ENCODE measurements at regions not wholly inside any gene's neighbourhood (a gene's known extent, or its start where the extent isn't known, plus 50 kb on each side); places are given as distances from the start of the nearest gene placed in this dataset.
"Not testable (repeated sequence)": the region's sequence is repeated elsewhere in the genome, so short reads cannot be mapped to it uniquely, and the experiment has no call there.

DNA sequence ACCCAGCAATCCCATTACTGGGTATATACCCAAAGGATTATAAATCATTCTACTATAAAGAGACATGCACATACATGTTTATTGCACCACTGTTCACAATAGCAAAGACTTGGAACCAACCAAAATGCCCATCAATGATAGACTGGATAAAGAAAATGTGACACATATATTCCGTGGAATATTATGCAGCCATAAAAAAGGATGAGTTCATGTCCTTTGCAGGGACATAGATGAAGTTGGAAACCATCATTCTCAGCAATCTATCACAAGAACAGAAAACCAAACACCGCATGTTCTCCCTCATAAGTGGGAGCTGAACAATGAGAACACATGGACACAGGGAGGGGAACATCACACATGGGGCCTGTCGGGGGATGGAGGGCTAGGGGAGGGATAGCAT lies 113.2 kb upstream of the PRSS1 start:
- DNase-seq, result not testable (repeated sequence)

GRCh38 chr7:142632271-142633134 lies 116.8 kb upstream of the PRSS1 start:
- peak; percentile 68 for DNase-seq

GRCh38 chr7:142629588-142630260 lies 119.5 kb upstream of the PRSS1 start:
- no peak for DNase-seq

- no peak for DNase-seq
Observed at GRCh38 chr7:142628945-142629344, 120.3 kb upstream of the PRSS1 start.

DNA sequence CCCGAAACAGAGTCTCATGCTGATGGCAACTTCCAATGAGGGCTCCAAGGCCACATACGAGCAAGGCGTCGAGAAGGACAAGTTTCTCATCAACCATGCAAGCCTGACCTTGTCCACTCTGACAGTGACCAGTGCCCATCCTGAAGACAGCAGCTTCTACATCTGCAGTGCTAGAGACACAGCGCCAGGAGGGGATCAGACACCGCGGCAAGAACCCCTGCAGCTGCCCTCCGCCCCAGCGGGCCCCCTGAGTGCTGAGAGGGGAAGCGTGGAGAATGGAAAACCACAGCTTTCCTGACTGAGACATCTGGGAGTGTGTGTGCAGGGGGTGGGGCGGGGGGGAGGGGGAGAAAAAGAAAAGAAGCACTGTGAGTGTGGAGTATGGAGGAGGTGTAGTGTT lies 122.0 kb upstream of the PRSS1 start:
- not testable (repeated sequence) for DNase-seq

- DNase-seq, result peak; percentile 78
Observed at GRCh38 chr7:142626420-142627035, 122.7 kb upstream of the PRSS1 start.

DNA sequence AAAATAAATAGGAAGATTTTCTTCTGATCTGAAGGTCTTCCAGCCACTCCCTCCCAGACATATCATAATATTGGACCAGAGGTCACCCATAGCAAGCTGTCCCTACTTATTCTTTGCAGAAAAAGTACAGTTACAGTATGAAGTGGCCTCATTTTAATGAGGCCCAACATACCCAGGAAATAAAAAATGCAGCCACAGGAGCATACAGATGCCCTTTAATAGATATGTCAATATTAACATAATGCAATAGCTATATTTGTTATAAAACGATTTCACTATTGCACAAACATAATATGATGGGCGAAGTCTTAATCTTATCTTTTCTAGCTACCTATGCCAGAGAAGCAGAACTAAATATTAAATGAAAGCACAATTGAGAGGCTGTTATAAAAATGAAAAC lies 124.1 kb upstream of the PRSS1 start:
- not testable (repeated sequence) for DNase-seq

DNA sequence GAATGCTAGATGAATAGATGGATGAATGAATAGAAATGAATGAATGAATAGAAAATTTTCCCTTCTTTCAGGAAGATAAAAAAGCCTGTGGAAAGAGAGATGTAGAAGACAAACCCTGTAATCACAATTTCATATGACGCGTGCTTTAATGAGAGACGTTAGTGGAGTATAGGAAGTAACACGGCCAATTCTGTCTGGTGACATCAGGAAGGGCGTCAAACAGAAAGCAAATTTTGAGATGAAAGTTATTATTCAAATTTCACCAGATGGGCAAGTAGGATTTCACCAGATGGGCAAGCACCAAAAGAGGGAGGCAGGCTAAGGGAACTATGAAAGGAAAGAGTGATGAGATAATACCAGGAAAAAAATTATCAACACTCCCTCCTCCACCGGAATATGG lies 128.9 kb upstream of the PRSS1 start:
- no peak for DNase-seq

DNA sequence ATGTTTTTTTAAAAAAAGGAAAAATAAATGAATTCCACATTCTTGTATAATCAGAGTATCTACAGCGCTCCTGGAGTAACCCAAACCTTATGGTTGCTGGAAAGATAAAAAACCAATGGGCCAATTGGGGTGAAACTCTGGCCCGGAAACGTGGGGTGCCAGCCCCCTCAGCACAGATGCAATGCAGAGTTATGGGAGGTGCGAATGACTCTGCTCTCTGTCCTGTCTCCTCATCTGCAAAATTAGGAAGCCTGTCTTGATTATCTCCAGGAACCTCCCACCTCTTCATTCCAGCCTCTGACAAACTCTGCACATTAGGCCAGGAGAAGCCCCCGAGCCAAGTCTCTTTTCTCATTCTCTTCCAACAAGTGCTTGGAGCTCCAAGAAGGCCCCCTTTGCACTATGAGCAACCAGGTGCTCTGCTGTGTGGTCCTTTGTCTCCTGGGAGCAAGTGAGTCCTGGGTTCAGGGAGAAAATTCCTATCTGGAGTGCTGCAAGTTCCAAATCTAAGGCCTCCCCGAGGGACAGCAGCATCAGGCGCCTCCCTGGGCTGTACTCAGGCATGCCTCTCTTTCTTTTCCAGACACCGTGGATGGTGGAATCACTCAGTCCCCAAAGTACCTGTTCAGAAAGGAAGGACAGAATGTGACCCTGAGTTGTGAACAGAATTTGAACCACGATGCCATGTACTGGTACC lies 130.5 kb upstream of the PRSS1 start:
- no peak for DNase-seq

GRCh38 chr7:142616842-142617241 lies 132.4 kb upstream of the PRSS1 start:
- DNase-seq, result no peak

DNA sequence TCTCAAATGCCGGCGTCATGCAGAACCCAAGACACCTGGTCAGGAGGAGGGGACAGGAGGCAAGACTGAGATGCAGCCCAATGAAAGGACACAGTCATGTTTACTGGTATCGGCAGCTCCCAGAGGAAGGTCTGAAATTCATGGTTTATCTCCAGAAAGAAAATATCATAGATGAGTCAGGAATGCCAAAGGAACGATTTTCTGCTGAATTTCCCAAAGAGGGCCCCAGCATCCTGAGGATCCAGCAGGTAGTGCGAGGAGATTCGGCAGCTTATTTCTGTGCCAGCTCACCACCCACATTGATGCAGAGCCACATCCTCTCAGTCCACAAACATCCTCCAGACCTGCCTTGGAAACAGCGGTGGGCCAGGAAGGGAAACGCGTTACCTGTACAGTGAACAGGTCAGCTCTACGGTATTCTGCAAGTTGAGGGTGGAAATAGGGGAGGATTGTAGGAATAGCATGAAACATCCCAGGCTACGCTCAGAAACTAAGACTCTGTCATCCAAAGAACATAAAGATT lies 133.1 kb upstream of the PRSS1 start:
- DNase-seq, result no peak

DNA sequence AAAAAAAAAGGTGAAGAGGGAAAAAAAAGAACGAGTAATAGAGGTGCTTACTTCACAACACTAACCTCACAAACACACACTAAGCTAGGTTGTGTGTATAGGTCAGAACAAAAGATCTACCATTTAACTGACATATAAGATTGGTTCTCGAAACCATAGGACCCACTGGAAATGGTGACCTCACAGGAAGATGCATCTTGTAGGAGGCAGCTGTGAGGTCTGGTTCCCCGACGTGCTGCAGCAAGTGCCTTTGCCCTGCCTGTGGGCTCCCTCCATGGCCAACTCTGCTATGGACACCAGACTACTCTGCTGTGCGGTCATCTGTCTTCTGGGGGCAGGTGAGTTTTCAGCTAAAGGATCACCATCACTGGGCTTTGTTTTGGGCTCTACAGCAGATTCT lies 133.8 kb upstream of the PRSS1 start:
- DNase-seq, result no peak

- no peak for DNase-seq
Observed at GRCh38 chr7:142614116-142614515, 135.2 kb upstream of the PRSS1 start.

- DNase-seq, result no peak
Observed at GRCh38 chr7:142612237-142612881, 136.9 kb upstream of the PRSS1 start.

GRCh38 chr7:142611566-142612236 lies 137.6 kb upstream of the PRSS1 start:
- DNase-seq, result no peak

DNA sequence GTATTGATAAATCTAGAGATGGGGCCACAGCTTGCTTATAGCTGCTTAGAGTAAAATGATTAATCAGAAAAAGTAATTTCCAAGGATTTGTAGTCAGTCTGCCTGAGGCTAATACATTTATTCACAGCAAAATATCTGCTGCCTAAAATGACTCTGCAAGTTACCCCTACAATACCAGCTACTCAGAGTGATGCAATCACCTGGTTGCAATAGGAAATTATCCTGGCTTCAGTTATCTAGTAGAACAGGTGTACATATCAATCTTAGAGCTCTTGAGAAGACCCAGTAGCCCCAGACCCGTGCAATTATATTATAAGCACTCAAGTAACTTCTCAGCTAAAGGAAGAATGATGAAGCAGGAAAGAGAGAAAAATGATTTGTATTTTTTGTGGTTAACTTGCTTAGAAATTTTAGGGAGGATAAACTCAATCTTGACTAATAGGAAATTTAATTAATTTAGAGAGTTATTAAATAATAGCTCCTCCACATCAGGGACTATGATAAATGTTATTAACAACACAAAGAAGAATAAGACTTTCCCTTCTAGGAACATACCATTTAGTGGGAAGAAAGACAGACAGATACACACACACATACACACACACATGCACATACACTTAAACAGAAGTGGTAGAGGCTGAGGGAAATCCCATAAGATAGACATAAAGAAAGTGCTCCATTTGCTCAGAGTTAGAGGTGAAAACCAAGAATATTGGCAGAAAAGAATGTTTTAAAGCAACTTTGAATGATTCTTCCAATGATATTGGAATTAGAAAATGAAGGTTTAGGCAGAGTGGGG lies 140.4 kb upstream of the PRSS1 start:
- DNase-seq, result no peak

- no peak for DNase-seq
Observed at GRCh38 chr7:142607351-142607750, 141.9 kb upstream of the PRSS1 start.

DNA sequence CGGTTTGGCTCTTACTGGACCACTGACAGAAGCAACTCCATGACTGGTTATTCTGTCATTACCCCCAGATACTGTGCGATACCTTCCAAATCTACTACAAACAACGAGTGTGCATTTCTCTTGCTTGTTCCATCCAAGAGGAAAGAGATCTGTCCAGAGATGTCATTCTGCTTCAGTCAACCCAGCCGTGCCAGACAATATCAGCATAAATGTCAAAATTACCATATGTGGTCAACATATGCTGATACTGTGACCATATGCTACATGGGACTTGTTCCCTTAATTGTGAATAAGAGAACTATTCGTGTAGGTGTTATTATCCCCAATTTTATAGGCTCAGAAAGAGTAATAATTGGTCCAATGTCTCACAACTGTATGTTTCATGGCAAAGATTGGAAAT lies 143.2 kb upstream of the PRSS1 start:
- DNase-seq, result no peak

DNA sequence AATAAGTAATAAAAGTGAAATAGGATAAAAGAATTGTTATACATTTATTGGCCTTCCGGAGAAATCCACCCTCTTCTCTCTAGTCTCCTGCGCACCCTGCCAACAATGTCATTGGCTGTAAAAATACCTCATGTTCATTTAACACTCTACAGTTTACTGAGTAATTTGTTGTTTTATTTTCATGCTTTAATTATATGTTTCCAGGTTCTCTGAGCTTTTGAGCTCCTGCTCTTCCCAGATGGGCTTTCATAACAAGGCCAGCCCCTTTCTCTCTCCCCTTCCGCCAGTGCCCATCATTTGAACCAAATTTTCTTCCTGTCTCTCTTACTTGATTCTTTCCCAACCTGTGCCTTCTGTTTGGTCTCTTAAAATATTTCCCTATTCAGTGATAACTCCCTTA lies 144.6 kb upstream of the PRSS1 start:
- DNase-seq, result no peak

DNA sequence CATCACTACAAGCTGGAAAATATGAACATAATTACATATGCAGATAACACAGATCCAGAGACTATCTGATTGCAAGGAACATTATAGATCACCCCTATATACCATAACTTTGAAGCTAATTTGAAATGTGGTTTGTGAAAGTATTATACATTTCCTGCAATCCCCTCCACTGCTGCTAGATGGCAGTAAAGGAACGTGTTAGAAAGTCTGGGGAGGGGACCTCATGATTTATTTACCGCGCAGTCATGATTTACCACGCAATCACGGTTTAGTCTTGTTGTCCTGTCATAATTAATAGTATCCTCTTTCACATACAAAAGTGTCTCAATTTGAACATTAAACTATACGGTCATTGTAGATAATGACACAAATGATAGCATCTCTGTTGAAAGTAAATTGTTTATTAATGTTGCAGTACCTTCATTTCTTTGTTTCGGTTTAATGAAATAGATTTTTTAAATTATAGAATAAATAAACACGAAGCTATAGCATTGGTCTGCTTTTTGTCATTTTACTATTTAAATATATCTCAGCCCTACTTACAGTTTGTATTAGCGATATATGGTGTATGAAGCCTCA lies 145.3 kb upstream of the PRSS1 start:
- DNase-seq, result peak; percentile 62

GRCh38 chr7:142602756-142603155 lies 146.5 kb upstream of the PRSS1 start:
- no peak for DNase-seq

Measured in activated CD4-positive, alpha-beta T cell treated with anti-CD3 and anti-CD28 coated beads, Interleukin-2, Interleukin-6, amounts not matched to agents 100 ng/mL and 50 ng/mL, durations not matched to agents 16 hours and 8 hours (primary cell).